ENCODE measurements at regions not wholly inside any gene's neighbourhood (a gene's known extent, or its start where the extent isn't known, plus 50 kb on each side); places are given as distances from the start of the nearest gene placed in this dataset.

DNA sequence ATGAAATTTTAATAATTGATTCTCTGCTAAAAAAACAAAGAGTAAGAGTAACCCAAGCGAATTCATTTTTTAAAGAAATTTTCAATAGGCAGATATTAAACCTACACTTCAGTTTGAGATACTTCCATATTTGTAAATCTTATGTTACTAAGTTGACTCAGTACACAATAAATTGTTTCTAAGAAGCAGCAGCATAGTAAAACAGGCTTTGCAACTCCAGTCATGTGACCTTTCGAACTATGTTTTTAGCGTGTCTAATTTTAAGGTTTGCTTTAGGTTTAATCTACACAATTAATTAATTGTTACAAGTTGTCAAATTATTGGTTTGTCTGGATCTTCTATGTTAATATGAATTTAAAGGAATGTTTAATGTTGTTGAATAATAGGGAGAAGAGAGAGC, 708.9 kb upstream of the CITED2 start:
- TF ChIP-seq, protein P1, sequence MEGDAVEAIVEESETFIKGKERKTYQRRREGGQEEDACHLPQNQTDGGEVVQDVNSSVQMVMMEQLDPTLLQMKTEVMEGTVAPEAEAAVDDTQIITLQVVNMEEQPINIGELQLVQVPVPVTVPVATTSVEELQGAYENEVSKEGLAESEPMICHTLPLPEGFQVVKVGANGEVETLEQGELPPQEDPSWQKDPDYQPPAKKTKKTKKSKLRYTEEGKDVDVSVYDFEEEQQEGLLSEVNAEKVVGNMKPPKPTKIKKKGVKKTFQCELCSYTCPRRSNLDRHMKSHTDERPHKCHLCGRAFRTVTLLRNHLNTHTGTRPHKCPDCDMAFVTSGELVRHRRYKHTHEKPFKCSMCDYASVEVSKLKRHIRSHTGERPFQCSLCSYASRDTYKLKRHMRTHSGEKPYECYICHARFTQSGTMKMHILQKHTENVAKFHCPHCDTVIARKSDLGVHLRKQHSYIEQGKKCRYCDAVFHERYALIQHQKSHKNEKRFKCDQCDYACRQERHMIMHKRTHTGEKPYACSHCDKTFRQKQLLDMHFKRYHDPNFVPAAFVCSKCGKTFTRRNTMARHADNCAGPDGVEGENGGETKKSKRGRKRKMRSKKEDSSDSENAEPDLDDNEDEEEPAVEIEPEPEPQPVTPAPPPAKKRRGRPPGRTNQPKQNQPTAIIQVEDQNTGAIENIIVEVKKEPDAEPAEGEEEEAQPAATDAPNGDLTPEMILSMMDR (IDR thresholded peaks at IDR 0.05) = no peak
- TF ChIP-seq EZH2 (IDR thresholded peaks at IDR 0.05) = no peak
